ENCODE measurements at regions not wholly inside any gene's neighbourhood (a gene's known extent, or its start where the extent isn't known, plus 50 kb on each side); places are given as distances from the start of the nearest gene placed in this dataset.

DNA sequence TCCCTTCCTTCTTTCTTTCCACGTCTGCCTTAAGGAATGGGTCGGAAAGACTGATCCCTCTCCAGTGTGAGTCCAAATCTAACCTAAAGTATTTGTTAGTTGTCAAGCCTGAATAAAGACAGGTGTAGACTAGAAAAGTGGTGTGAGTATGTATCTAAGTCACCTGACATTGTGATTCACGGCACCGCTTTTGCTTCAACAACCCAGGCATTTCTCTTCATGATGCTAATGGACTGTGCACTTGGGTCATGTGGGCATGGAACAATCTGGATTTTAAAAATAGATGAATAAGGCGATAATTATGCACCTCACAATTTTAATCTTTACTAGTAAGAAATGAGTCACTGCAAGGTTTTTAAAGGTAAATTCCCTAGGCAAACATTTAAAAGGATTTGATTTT, 107.5 kb downstream of the LIPG start:
- TF ChIP-seq, protein P1, sequence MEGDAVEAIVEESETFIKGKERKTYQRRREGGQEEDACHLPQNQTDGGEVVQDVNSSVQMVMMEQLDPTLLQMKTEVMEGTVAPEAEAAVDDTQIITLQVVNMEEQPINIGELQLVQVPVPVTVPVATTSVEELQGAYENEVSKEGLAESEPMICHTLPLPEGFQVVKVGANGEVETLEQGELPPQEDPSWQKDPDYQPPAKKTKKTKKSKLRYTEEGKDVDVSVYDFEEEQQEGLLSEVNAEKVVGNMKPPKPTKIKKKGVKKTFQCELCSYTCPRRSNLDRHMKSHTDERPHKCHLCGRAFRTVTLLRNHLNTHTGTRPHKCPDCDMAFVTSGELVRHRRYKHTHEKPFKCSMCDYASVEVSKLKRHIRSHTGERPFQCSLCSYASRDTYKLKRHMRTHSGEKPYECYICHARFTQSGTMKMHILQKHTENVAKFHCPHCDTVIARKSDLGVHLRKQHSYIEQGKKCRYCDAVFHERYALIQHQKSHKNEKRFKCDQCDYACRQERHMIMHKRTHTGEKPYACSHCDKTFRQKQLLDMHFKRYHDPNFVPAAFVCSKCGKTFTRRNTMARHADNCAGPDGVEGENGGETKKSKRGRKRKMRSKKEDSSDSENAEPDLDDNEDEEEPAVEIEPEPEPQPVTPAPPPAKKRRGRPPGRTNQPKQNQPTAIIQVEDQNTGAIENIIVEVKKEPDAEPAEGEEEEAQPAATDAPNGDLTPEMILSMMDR (IDR thresholded peaks at IDR 0.05; ENCODE audit: low read depth, low read length), result no peak
- H3K4me3 ChIP-seq (ENCODE audit: low read depth, low read length), result no peak overlapping the region

DNA sequence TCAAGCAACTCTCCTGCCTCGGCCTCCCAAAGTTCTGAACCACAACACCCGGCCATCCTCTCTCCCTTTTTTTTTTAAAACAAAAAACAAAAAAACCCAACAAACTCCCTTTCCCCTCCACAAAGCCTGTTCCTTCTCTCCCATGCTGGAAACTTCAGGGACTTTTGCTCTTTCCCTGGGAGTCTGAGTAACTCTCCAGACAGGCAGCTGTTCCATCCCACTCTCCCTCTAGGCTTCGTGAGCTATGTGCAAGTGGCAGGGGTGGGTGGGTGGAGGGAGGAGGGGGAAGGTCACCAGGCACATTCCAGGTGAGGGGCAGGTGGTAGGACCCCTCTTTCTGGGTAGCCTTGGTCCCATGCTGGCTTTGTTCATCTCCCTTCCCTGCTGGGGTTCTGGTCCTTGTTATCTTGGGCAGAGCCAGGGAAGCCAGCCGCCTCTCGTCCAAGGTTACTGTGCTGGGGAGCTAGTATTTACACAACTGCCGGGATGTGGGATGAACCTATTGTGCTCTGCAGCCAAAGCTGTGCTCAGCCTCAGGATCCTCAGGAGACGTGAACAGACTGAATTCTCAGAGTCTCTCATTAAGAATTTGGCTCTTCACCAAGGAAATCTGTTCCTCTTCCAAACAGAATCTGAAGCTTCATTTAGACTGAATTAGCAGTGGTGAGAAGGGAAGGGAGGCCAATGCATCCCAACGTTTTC, 106.9 kb downstream of the LIPG start:
- H3K4me3 ChIP-seq (ENCODE audit: low read depth, low read length), result no peak overlapping the region
- TF ChIP-seq, protein P1 (IDR thresholded peaks at IDR 0.05; ENCODE audit: low read depth, low read length), result no peak

DNA sequence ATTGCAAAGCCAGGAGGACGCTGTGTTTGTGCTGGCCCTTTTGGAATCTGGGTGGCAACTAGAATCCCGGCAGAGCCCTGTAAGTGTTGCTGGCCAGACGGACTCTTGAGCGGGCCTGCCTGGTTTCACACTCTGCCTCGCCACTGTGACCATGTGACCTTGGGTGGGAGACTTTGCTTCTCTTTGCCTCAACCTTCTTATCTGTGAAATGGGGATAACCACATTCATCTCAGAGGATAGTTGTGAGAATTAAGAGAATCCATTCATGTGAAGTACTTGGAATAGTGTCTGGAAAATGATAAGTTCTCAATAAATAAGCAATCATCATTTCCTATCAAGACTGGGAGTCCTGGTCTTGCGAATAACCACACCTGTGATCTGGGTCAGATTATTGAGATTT, 105.6 kb downstream of the LIPG start:
- TF ChIP-seq, protein P1 (IDR thresholded peaks at IDR 0.05; ENCODE audit: low read depth, low read length), result no peak
- H3K4me3 ChIP-seq (ENCODE audit: low read depth, low read length), result no peak overlapping the region

DNA sequence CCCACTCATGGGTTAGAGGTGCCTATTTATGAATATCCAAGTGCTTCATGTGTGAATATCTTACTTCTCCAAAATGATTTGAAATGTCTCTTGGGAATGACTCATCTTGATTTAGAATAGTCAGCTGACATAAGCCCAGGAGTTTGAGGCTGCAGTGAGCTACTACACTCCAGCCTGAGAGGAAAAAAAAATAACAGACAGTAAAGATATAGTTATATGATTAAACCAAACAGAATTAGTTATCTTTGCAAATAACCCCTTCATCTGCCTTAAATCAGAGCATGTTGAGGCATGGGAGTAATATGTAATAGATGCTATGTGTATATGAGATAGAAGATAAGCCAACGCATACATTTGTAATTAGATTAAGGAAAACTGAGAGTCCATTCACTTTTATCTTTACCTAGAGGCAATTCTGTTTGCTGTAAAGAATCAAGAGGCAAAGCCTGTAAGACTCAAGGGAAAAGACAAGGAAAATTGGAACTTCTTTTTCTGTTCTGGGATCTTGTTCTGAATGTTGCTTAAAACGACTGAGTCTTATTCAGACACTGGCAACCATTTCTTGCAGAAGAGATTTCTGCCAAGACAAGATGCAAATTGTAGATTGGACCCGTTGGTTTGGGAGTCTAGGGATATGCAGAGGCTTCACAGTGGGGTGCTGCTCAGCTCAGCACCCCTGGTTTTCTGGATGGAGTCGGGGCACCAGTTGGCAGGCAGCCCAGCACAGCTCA, 104.4 kb downstream of the LIPG start:
- TF ChIP-seq, protein P1 (IDR thresholded peaks at IDR 0.05; ENCODE audit: low read depth, low read length), result no peak
- no peak overlapping the region for H3K4me3 ChIP-seq (ENCODE audit: low read depth, low read length)

DNA sequence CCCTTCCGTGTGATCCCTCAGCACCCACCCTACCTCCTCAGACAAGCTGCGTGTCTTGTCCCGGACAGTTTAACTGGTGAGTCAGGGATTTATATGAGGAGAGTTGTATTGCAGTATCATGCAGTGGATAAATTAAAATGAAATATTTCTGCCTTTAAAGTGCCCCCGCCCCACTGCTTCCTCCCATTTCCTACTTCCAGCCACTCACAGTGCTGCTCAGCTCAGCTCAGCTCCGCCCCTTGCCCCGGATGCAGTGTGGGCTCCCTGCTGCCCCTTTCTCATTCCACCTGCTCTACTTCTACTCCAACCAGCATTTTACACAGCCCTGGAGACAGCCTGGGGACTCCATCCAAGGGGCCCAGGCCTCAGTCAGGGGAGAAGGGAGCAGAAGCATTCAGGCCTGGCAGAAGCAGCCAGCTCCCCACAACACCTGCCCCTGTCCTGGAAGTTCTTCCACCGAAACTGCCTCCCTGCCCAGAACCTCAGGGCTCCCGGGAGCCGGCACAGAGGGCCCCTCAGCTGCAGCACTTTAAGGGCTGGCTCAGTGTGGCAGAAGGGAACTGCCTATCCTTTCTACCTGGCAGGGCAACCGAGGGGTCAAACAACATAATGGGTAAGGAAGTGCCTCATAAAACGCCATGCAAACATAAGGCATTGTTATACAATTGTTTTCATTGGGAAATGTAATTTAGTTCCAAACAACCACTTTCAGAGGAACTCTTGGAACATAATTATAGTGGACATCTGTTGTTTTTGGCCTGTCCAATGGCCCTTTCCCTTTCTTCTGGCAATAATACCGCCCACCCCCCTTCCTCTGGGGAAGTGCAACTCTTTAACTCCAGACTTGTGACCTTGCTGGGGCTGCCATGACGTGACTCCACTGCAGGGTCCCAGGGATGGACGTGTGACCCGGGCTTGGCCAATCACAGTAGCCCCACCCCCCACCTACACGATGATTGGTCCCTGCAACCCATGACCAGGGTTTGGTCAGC, 102.3 kb downstream of the LIPG start:
- no peak overlapping the region for H3K4me3 ChIP-seq (ENCODE audit: low read depth, low read length)
- TF ChIP-seq, protein P1 (IDR thresholded peaks at IDR 0.05; ENCODE audit: low read depth, low read length), result no peak

DNA sequence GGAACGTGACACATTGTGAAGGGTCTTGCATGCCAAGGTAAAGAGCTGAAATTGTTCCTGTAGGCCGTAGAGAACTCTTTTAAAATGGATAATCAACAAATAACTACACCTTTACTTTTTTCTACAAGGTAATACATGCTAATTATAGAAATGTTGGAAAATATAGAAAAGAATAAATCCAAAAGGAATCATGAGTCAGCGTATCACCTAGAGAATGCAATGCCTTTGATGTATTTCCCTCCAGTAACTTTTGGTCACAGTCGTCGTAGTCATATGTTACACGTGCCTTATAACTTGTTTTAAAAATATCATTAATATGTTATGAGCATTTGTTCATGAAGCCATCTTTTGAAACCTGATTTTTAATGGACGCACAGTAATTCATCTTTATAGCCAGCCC, 100.6 kb downstream of the LIPG start:
- TF ChIP-seq, protein P1 (IDR thresholded peaks at IDR 0.05; ENCODE audit: low read depth, low read length), result no peak
- H3K4me3 ChIP-seq (ENCODE audit: low read depth, low read length), result no peak overlapping the region
